ENCODE measurements at regions not wholly inside any gene's neighbourhood (a gene's known extent, or its start where the extent isn't known, plus 50 kb on each side); places are given as distances from the start of the nearest gene placed in this dataset.
"Not testable (repeated sequence)": the region's sequence is repeated elsewhere in the genome, so short reads cannot be mapped to it uniquely, and the experiment has no call there.

- no peak for DNase-seq (ENCODE audit: low spot score)
These were observed 51.0 kb upstream of the PRB2 start for GRCh38 chr12:11446372-11446771.

- DNase-seq (ENCODE audit: low spot score): no peak
These were observed 62.8 kb upstream of the PRB2 start for GRCh38 chr12:11457996-11458645.

- no peak for DNase-seq (ENCODE audit: low spot score)
These were observed 65.1 kb upstream of the PRB2 start for GRCh38 chr12:11460343-11461023.

DNA sequence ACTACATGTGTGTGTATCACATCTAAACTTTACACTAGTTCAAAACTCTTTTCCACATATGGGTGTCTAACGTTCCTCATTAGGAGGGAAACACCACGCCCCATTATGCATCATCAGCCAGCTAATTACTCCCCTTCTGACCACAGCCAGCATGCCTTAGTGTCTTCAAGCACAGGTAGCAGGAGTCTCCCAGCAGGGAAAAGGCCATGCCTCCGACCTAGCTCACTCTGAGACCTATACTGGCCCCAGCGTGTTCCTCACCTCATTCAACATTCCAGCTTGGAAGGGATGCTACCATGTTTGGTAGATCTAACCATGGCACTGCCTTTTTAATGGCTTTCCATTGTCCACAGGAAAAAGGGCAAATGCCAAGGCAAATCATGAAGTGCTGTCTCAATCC lies 66.1 kb upstream of the PRB2 start:
- DNase-seq (ENCODE audit: low spot score): no peak

DNA sequence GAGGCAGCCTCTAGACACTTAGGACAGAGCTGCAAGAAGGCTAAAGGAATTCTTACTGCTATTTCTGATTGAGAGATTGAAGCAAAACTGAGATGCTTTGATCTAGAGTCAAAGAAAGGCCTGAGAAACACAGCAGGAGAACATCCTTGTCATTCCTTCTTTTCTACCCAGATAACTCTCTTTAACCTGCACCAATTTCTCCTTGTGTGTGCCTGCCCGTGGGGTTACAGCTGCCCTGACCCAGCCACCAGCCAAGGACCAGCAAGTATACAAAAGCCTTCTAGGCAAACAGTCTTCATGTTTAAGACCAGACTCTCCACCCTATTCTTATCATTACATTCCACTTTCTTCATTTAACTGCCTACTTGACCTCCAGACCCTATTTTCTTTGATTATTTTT lies 81.7 kb upstream of the PRB2 start:
- DNase-seq (ENCODE audit: low spot score): no peak

GRCh38 chr12:11482955-11483354 lies 87.6 kb upstream of the PRB2 start:
- DNase-seq (ENCODE audit: low spot score): no peak

- DNase-seq (ENCODE audit: low spot score): peak; percentile 91
These were observed 91.5 kb upstream of the PRB2 start for GRCh38 chr12:11486623-11487444.

DNA sequence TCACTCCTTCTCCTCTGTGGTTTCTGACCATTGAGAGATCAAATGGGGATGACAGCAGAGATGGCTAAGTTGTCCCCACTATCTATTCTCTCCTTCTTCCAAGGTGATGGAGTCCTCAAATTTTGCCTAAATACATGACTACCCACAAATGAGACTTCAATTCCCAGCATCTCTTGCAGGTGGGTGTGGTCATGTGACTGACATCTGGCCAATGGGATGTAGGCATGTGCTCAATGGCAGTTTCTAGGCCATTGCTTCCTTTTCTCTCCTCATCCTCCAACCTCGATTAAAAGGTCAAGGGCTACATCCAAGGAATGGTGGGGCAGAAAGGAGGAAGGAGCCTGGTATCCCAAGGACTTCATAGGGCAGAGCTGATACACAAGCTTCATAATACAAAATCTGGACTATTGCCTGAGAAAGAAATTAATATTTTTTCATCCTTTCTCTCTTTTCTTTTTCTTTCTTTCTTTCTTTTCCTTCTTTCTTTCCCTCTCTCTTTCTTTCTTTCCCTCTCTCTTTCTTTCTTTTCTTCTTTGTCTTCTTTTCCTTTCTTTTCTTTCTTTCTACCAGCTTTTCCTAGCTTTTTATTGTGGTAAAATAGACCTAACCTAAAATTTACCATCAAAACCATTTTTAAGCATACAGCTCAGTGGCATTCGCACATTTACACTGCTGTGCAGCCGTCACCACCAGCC lies 100.9 kb upstream of the PRB2 start:
- no peak for DNase-seq (ENCODE audit: low spot score)

DNA sequence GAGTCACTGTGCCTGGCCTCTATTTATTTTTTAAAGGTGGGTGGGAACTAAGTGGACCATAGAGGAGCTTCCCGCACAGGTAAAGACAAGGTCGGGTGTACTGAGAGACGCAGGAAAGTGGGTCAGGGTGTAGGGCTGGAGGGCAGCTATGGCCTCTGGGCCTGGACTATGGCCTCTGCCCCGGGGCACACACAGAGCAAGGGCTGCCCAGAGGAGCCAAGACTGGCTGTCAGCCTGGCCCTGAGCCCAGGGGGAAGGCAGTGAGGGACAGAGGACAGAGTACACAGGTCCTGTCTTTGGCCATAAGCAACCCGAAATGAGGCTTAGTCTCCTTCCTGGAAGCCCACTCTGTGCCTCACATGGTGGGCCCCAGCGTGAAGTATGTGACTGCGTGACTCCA lies 102.1 kb upstream of the PRB2 start:
- DNase-seq (ENCODE audit: low spot score): no peak

- no peak for DNase-seq (ENCODE audit: low spot score)
These were observed 102.6 kb upstream of the PRB2 start for GRCh38 chr12:11497995-11498394.

DNA sequence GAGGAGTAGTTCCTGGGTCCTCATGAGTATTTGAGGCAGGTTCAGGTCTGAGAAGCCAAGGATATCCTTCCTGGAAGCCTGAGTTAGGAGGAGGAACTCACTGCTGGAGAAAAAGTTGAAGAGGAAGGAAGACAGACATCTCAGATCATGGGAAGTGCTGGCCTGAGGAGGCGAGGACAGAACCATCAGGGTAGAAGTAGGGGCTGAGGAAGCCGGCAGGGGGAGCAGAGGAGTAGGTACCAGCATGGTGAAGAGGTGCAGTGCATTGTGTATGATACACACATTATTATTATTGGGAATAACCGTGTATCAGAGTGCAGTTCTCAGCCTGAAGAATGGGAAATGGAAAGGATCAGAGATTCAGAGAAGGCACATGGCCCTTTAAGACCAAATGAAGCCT lies 103.2 kb upstream of the PRB2 start:
- DNase-seq (ENCODE audit: low spot score): not testable (repeated sequence)

- DNase-seq (ENCODE audit: low spot score): no peak
These were observed 104.4 kb upstream of the PRB2 start for GRCh38 chr12:11499806-11500187.

DNA sequence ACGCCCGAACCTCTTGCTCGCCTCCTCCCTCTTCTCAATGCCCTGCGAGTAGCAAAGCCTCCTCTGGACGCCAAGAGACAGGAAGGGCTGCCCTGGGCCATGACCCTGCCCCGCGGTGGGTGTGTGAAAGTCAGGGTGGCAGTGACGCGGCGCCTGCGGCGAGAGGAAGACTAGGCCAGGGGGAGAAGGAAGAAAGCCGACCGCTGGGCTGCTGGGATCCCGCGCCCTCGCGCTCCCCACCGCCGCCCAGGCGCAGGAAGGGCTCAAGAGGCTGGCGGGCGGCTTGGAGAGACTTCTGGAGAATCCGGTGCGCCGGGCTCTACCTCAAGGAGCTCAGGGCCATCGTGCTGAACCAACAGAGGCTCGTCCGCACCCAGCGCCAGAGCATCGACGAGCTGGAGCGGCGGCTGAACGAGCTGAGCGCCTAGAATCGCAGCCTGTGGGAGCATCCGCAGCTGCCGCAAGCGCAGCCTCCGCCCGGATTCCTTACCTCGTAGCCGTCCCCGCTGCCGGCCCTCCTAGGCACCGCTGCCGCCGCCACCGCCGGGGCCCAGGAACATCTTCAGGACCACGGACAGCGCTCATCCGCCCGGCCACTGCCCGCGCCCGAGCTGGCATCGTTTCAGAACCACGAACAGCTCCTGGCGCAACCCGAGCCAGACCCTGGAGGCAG lies 105.0 kb upstream of the PRB2 start:
- DNase-seq (ENCODE audit: low spot score): peak; percentile 30

GRCh38 chr12:11500861-11501230 lies 105.5 kb upstream of the PRB2 start:
- DNase-seq (ENCODE audit: low spot score): no peak

GRCh38 chr12:11508699-11509098 lies 113.3 kb upstream of the PRB2 start:
- no peak for DNase-seq (ENCODE audit: low spot score)

DNA sequence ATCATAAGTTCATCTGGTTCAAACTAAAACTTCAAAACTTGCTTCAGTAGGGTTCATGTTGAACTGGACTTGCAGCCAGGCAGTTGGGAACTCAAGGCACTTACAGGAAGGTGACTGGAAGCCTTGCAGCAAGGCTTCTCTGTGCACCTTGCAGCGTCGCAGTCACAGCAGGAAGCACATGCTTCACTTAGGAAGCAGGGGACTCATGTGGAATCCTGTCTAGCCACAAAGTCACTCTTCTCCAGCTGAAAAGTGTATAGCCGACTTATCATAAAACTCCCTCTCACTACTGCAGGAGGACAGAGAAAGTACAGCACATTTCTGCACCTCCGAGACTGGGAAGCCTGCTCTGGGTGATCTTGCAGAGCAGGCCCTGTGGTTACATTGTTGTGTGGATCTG lies 114.0 kb upstream of the PRB2 start:
- no peak for DNase-seq (ENCODE audit: low spot score)

- peak; percentile 12 for DNase-seq (ENCODE audit: low spot score)
These were observed 115.3 kb upstream of the PRB2 start for GRCh38 chr12:11510671-11511070.

DNA sequence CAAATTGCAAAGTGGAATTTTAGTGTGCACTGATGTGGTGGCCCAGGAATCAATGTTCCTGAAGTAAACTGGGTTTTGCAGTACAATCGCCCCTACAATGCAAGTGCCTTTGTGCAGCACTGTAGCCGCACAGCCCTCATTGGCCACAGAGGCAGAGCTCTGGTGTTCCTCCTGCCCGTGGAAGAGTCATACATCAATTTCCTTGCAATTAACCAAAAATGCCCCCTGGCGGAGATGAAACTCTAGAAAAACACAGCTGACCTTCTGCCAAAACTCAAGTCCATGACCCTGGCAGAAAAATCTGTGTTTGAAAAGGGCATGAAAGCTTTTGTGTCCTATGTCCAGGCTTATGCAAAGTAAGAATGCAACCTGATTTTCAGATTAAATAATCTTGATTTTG lies 117.9 kb upstream of the PRB2 start:
- peak; percentile 24 for DNase-seq (ENCODE audit: low spot score)

GRCh38 chr12:11517080-11517479 lies 121.7 kb upstream of the PRB2 start:
- no peak for DNase-seq (ENCODE audit: low spot score)

- DNase-seq (ENCODE audit: low spot score): no peak
These were observed 125.0 kb upstream of the ETV6 start for GRCh38 chr12:11524446-11524845.

DNA sequence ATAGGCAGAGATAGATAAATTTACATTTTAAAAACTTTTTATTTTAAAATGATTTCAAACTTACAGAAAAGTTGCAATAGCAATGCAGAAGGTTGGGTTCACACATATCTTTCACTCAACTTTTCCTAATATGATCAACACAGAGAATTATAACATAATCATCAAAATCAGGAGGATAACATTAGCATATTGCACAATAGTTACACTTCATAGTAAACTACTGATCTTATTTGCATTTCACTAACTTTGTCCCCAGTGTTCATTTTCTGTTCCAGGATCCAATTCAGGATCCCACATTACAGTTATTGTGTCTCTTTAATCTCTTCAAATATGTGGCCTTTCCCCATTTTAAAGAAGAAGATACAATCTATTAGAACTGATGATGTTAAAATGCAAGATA lies 115.4 kb upstream of the ETV6 start:
- DNase-seq (ENCODE audit: low spot score): no peak

- DNase-seq (ENCODE audit: low spot score): no peak
These were observed 114.3 kb upstream of the ETV6 start for GRCh38 chr12:11535127-11535526.
